Large intestine (tissue), 3 donors: ENCODE measurements at regions not wholly inside any gene's neighbourhood (a gene's known extent, or its start where the extent isn't known, plus 50 kb on each side); places are given as distances from the start of the nearest gene placed in this dataset.
A peak's percentile ranks its signal among the peaks of the same experiment; 100 is the strongest.

ENCODE experiments used
- DNase-seq, 2 donors: peaks; one replicate each; pipeline versions ENCODE4 v3.0.0 to v3.0.0-alpha.2; 2013
- H3K27ac ChIP-seq: one replicate; pipeline ENCODE4 v1.5.1; 2013; ENCODE audit warnings: low read length
- H3K27me3 ChIP-seq: 2 replicates; pipeline ENCODE4 v1.6.1; 2013; ENCODE audit warnings: low read length; ENCODE audit not compliant: control insufficient read depth, insufficient read depth
- H3K36me3 ChIP-seq: 2 replicates; pipeline ENCODE4 v1.6.1; 2013; ENCODE audit warnings: low read length; ENCODE audit not compliant: control insufficient read depth, insufficient read depth
- H3K4me1 ChIP-seq: one replicate; pipeline ENCODE4 v1.6.1; 2013; ENCODE audit warnings: low read length; ENCODE audit not compliant: control insufficient read depth, insufficient read depth
- H3K4me3 ChIP-seq: one replicate; pipeline ENCODE4 v1.5.1; 2013; ENCODE audit warnings: low read length
- H3K9me3 ChIP-seq: one replicate; pipeline ENCODE4 v1.6.1; 2013; ENCODE audit warnings: mild to moderate bottlenecking, low read depth, low read length, moderate library complexity; ENCODE audit not compliant: control insufficient read depth
- WGBS: methylation state at CpG from one replicate; pipeline ENCODE4 v1.1.5; 2013; ENCODE audit warnings: low lambda C conversion rate; ENCODE audit not compliant: insufficient coverage; 5-methylcytosine and 5-hydroxymethylcytosine counted together

GRCh38 chr6:100322886-100323285, 141.8 kb downstream of the SIM1 start:
- DNase-seq: no peak
- H3K9me3 ChIP-seq: no peaks in the 10 kb centered on the region
- H3K36me3 ChIP-seq: no peaks in the 10 kb centered on the region
- no CpG with 5 or more reads among the region's 1 CpG for WGBS
- no peaks in the 10 kb centered on the region for H3K4me1 ChIP-seq
- H3K27ac ChIP-seq: no peak overlapping the region
- H3K4me3 ChIP-seq: no peak overlapping the region
- H3K27me3 ChIP-seq: no peaks in the 10 kb centered on the region

GRCh38 chr6:100320686-100321085, 144.0 kb downstream of the SIM1 start:
- DNase-seq: no peak
- Histone ChIP-seq H3K27ac (no peak overlapping the region), H3K27me3 (no peaks in the 10 kb centered on the region), H3K4me1 (no peaks in the 10 kb centered on the region), H3K9me3 (no peaks in the 10 kb centered on the region), H3K36me3 (no peaks in the 10 kb centered on the region), H3K4me3 (no peak overlapping the region)
- 83% methylated on average over 1 of the region's 1 CpG for WGBS

DNA sequence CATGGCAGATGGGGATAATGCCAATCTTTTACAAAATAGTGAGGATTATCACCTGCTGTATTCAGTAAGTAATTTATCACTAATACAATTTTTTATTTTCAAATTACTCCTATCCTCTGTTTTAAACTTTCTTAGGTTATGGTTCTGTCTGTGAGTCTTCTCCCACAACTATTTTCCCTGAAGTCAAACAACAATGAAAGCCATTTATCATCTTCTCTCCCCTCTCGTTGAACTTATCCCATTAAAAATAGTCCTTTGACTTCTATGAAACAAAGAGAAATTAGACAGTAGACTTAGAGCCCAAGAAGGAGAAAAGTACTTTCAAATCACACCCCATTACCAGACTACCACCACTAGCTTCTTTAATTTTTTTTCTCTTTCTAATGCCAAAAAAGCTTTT, 147.7 kb downstream of the SIM1 start:
- H3K27ac ChIP-seq: no peak overlapping the region
- no peaks in the 10 kb centered on the region for H3K27me3 ChIP-seq
- WGBS: no CpG with 5 or more reads among the region's 1 CpG

GRCh38 chr6:100314186-100314585, 150.5 kb downstream of the SIM1 start:
- no peaks in the 10 kb centered on the region for H3K9me3 ChIP-seq
- H3K27ac ChIP-seq: no peak overlapping the region
- no peak overlapping the region for H3K4me3 ChIP-seq
- no peaks in the 10 kb centered on the region for H3K4me1 ChIP-seq
- no peak for DNase-seq
- no peaks in the 10 kb centered on the region for H3K27me3 ChIP-seq
- H3K36me3 ChIP-seq: no peaks in the 10 kb centered on the region

More for the DNA sequence above, 147.7 kb downstream of the SIM1 start:
- Histone ChIP-seq H3K4me3 (no peak overlapping the region), H3K36me3 (no peaks in the 10 kb centered on the region), H3K9me3 (no peaks in the 10 kb centered on the region), H3K4me1 (no peaks in the 10 kb centered on the region)
- no peak for DNase-seq

GRCh38 chr6:100311707-100312251, 152.9 kb downstream of the SIM1 start:
- Histone ChIP-seq H3K9me3 (no peaks in the 10 kb centered on the region), H3K4me1 (no peaks in the 10 kb centered on the region), H3K27me3 (no peaks in the 10 kb centered on the region), H3K36me3 (no peaks in the 10 kb centered on the region), H3K4me3 (no peak overlapping the region), H3K27ac (no peak overlapping the region)
- no peak for DNase-seq
- 60% methylated on average over 1 of the region's 5 CpGs for WGBS

GRCh38 chr6:100309174-100309573, 155.5 kb downstream of the SIM1 start:
- DNase-seq: no peak
- no peaks in the 10 kb centered on the region for H3K36me3 ChIP-seq
- no peaks in the 10 kb centered on the region for H3K27me3 ChIP-seq
- no peak overlapping the region for H3K27ac ChIP-seq
- no peaks in the 10 kb centered on the region for H3K4me1 ChIP-seq
- no peaks in the 10 kb centered on the region for H3K9me3 ChIP-seq
- WGBS: no CpG with 5 or more reads among the region's 3 CpGs
- H3K4me3 ChIP-seq: no peak overlapping the region

GRCh38 chr6:100307561-100307960, 157.2 kb downstream of the SIM1 start:
- Histone ChIP-seq H3K36me3 (no peaks in the 10 kb centered on the region), H3K27ac (no peak overlapping the region), H3K27me3 (no peaks in the 10 kb centered on the region), H3K4me3 (no peak overlapping the region), H3K4me1 (no peaks in the 10 kb centered on the region), H3K9me3 (no peaks in the 10 kb centered on the region)
- DNase-seq: no peak
- 100% methylated on average over 1 of the region's 1 CpG for WGBS

- Histone ChIP-seq H3K27me3 (no peaks in the 10 kb centered on the region), H3K4me3 (no peak overlapping the region), H3K36me3 (no peaks in the 10 kb centered on the region), H3K27ac (no peak overlapping the region), H3K9me3 (no peaks in the 10 kb centered on the region), H3K4me1 (no peaks in the 10 kb centered on the region)
- WGBS: 83% methylated on average over 1 of the region's 2 CpGs
- DNase-seq: no peak
Measured at GRCh38 chr6:100305209-100305869, 159.4 kb downstream of the SIM1 start.

GRCh38 chr6:100304575-100304974, 160.1 kb downstream of the SIM1 start:
- H3K9me3 ChIP-seq: no peaks in the 10 kb centered on the region
- no peaks in the 10 kb centered on the region for H3K36me3 ChIP-seq
- H3K4me3 ChIP-seq: no peak overlapping the region
- H3K27me3 ChIP-seq: no peaks in the 10 kb centered on the region
- H3K4me1 ChIP-seq: peaks cover 3% of the 10 kb centered on the region
- DNase-seq: peak; percentile 70 to 86
- H3K27ac ChIP-seq: no peak overlapping the region
- 11% methylated on average over 1 of the region's 1 CpG for WGBS

DNA sequence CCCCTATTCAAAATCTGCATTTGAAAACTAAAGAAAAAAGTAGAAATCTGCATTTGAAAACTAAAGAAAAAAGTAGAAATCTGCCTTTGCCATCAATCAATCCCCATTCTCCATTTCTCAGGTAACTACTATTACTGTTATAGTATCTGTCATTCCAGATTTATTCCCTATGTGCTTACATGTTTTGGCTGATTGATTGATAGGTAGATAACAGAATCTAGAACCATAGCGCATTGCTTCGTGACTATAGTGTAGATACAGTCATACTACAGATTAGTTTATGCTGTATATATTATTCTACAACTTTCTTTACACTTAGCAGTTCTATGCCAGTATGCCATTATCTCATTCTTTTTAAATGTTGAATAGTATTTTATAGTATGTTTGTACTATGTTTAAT, 163.0 kb downstream of the SIM1 start:
- H3K27me3 ChIP-seq: no peaks in the 10 kb centered on the region
- H3K27ac ChIP-seq: no peak overlapping the region
- H3K36me3 ChIP-seq: no peaks in the 10 kb centered on the region
- peaks cover 3% of the 10 kb centered on the region for H3K4me1 ChIP-seq
- no peaks in the 10 kb centered on the region for H3K9me3 ChIP-seq
- DNase-seq: no peak
- no CpG with 5 or more reads among the region's 2 CpGs for WGBS
- no peak overlapping the region for H3K4me3 ChIP-seq

GRCh38 chr6:100300221-100300736, 164.4 kb downstream of the SIM1 start:
- Histone ChIP-seq H3K9me3 (no peaks in the 10 kb centered on the region), H3K27ac (no peak overlapping the region)
- peak; percentile 34 to 52 for DNase-seq

More at GRCh38 chr6:100300221-100300736, 164.4 kb downstream of the SIM1 start:
- no peaks in the 10 kb centered on the region for H3K27me3 ChIP-seq
- H3K36me3 ChIP-seq: no peaks in the 10 kb centered on the region
- H3K4me1 ChIP-seq: peaks cover 3% of the 10 kb centered on the region
- H3K4me3 ChIP-seq: no peak overlapping the region
- WGBS: no CpG with 5 or more reads among the region's 3 CpGs
